ENCODE measurements at regions not wholly inside any gene's neighbourhood (a gene's known extent, or its start where the extent isn't known, plus 50 kb on each side); places are given as distances from the start of the nearest gene placed in this dataset.

DNA sequence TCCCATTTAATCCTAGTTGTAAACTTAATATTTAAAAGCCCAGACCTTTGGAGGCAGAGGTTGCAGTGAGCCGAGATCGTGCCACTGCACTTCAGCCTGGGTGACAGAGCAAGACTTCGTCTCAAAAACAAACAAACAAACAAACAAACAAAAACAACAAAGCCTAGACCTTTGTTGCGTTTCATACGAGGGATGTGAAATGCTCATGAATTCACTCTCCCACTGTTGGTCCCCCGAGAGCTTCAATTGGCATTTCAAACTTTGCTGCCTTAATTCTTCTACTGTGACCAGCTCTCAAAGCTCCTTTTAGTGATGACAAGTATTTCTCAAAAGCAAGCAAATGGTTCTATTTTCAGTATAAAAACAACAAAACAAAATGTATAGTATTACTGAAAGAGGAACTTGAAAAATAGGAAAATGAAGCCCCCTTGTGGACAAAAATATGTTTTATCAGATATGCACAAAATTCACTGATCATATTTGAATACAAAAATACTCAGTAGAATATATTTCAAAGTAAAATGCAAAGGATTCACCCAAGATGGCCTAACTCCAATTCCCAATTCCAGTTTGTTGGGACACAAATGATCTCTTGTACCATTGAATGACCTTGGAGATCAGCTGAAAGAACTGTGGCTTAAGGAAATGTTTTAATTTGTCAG is 140.4 kb downstream of the ESM1 start:
- no peaks in the 10 kb centered on the region for H3K79me2 ChIP-seq (ENCODE audit: insufficient read depth, low read length)
- no peaks in the 10 kb centered on the region for H3K9me3 ChIP-seq (ENCODE audit: insufficient read depth, low read depth, low read length)
- no peak overlapping the region for H3K9ac ChIP-seq (ENCODE audit: low read depth, low read length, poor library complexity, severe bottlenecking)
- no peaks in the 10 kb centered on the region for H3K9me2 ChIP-seq (replicated peaks; ENCODE audit: low read depth, low read length)
- H2AFZ ChIP-seq (ENCODE audit: low read length) = peak overlapping the region; percentile 24
- H3K4me2 ChIP-seq (ENCODE audit: low read depth, low read length, poor library complexity, severe bottlenecking) = no peak overlapping the region
- no peaks in the 10 kb centered on the region for H3K4me1 ChIP-seq (ENCODE audit: insufficient read depth, low read length, poor library complexity, severe bottlenecking)
- H3K36me3 ChIP-seq (ENCODE audit: insufficient read depth, low read length) = no peaks in the 10 kb centered on the region
- H4K20me1 ChIP-seq (ENCODE audit: insufficient read depth, low read length, poor library complexity, severe bottlenecking) = no peaks in the 10 kb centered on the region
- no peak overlapping the region for H3K4me3 ChIP-seq (ENCODE audit: low read length, poor library complexity, severe bottlenecking)
- no peaks in the 10 kb centered on the region for H3K27me3 ChIP-seq (ENCODE audit: insufficient read depth, low read length, poor library complexity, severe bottlenecking)
- TF ChIP-seq, protein P1, sequence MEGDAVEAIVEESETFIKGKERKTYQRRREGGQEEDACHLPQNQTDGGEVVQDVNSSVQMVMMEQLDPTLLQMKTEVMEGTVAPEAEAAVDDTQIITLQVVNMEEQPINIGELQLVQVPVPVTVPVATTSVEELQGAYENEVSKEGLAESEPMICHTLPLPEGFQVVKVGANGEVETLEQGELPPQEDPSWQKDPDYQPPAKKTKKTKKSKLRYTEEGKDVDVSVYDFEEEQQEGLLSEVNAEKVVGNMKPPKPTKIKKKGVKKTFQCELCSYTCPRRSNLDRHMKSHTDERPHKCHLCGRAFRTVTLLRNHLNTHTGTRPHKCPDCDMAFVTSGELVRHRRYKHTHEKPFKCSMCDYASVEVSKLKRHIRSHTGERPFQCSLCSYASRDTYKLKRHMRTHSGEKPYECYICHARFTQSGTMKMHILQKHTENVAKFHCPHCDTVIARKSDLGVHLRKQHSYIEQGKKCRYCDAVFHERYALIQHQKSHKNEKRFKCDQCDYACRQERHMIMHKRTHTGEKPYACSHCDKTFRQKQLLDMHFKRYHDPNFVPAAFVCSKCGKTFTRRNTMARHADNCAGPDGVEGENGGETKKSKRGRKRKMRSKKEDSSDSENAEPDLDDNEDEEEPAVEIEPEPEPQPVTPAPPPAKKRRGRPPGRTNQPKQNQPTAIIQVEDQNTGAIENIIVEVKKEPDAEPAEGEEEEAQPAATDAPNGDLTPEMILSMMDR (conservative IDR thresholded peaks at IDR 0.05; ENCODE audit: low read length) = peak; percentile 78
- no peak for TF ChIP-seq EZH2phosphoT487 (IDR thresholded peaks at IDR 0.05; ENCODE audit: borderline replicate concordance)
- no peaks in the 10 kb centered on the region for H3F3A ChIP-seq (ENCODE audit: low read depth)

DNA sequence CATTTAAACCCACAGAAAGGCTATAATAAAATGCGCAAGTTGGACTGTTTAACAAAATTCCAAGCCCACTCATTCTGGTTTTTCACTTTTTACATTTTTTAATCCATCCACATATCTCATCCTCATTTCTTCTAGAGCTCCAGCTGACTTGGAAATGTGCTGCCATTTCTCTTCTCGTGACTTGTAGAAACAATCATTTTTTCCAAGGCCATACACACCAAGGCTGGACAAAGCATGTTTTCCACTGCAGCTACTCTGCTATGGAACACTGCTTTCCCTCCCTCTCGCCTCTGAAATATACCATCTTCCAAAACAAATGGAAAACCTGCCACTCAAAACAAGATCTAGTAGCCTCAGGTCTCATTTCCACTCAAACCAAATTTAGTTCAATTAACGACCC is 141.1 kb downstream of the ESM1 start:
- Histone ChIP-seq H3F3A (ENCODE audit: low read depth) (no peaks in the 10 kb centered on the region), H3K27me3 (ENCODE audit: insufficient read depth, low read length, poor library complexity, severe bottlenecking) (no peaks in the 10 kb centered on the region), H3K4me2 (ENCODE audit: low read depth, low read length, poor library complexity, severe bottlenecking) (no peak overlapping the region), H3K9ac (ENCODE audit: low read depth, low read length, poor library complexity, severe bottlenecking) (no peak overlapping the region), H3K79me2 (ENCODE audit: insufficient read depth, low read length) (no peaks in the 10 kb centered on the region), H3K4me3 (ENCODE audit: low read length, poor library complexity, severe bottlenecking) (no peak overlapping the region), H3K9me3 (ENCODE audit: insufficient read depth, low read depth, low read length) (no peaks in the 10 kb centered on the region), H3K36me3 (ENCODE audit: insufficient read depth, low read length) (no peaks in the 10 kb centered on the region), H3K4me1 (ENCODE audit: insufficient read depth, low read length, poor library complexity, severe bottlenecking) (no peaks in the 10 kb centered on the region), H4K20me1 (ENCODE audit: insufficient read depth, low read length, poor library complexity, severe bottlenecking) (no peaks in the 10 kb centered on the region), H3K9me2 (replicated peaks; ENCODE audit: low read depth, low read length) (no peaks in the 10 kb centered on the region), H2AFZ (ENCODE audit: low read length) (peak overlapping the region; percentile 45; the same call in 1 of the 2 replicates)
- TF ChIP-seq, protein P1 (conservative IDR thresholded peaks at IDR 0.05; ENCODE audit: low read length) = no peak
- no peak for TF ChIP-seq EZH2phosphoT487 (IDR thresholded peaks at IDR 0.05; ENCODE audit: borderline replicate concordance)

DNA sequence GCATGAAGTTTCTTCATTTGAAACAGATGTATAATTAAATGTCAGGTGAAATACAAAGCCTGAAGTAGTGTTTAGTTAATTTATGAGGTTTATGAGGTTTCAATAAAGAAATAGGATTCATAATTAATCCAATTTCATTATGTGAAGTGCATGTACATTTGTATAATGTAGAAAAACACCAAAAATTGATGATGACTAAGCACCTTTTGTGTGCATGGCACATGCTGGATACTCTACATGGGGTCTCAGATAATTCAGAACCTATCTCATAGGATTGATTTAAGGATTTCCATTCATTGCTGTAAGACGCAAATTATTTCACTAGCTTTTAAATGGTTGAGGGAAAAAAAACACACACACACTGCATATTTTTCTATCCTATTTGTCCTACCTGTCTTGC is 143.9 kb downstream of the ESM1 start:
- no peaks in the 10 kb centered on the region for H3K79me2 ChIP-seq (ENCODE audit: insufficient read depth, low read length)
- no peaks in the 10 kb centered on the region for H3K9me3 ChIP-seq (ENCODE audit: insufficient read depth, low read depth, low read length)
- no peaks in the 10 kb centered on the region for H3K36me3 ChIP-seq (ENCODE audit: insufficient read depth, low read length)
- H3K27me3 ChIP-seq (ENCODE audit: insufficient read depth, low read length, poor library complexity, severe bottlenecking) = no peaks in the 10 kb centered on the region
- no peak for TF ChIP-seq EZH2phosphoT487 (IDR thresholded peaks at IDR 0.05; ENCODE audit: borderline replicate concordance)
- TF ChIP-seq, protein P1 (conservative IDR thresholded peaks at IDR 0.05; ENCODE audit: low read length) = no peak
- H2AFZ ChIP-seq (ENCODE audit: low read length) = no peak overlapping the region
- H3K4me2 ChIP-seq (ENCODE audit: low read depth, low read length, poor library complexity, severe bottlenecking) = no peak overlapping the region
- no peaks in the 10 kb centered on the region for H3F3A ChIP-seq (ENCODE audit: low read depth)
- no peak overlapping the region for H3K9ac ChIP-seq (ENCODE audit: low read depth, low read length, poor library complexity, severe bottlenecking)
- no peak overlapping the region for H3K4me3 ChIP-seq (ENCODE audit: low read length, poor library complexity, severe bottlenecking)
- H3K9me2 ChIP-seq (replicated peaks; ENCODE audit: low read depth, low read length) = no peaks in the 10 kb centered on the region
- H4K20me1 ChIP-seq (ENCODE audit: insufficient read depth, low read length, poor library complexity, severe bottlenecking) = no peaks in the 10 kb centered on the region
- no peaks in the 10 kb centered on the region for H3K4me1 ChIP-seq (ENCODE audit: insufficient read depth, low read length, poor library complexity, severe bottlenecking)

Data from Loucy (cell line).